Suprapubic skin (tissue), 4 donors: ENCODE measurements at regions not wholly inside any gene's neighbourhood (a gene's known extent, or its start where the extent isn't known, plus 50 kb on each side); places are given as distances from the start of the nearest gene placed in this dataset.

ENCODE experiments used
- CTCF ChIP-seq, 2 donors: fragments of 200-600 bp in 1 of 2; fragments of 450-650 bp in 1 of 2; sonication (generic) in 1 of 2; IDR thresholded peaks; one replicate each; pipeline ENCODE4 v1.5.1; 2016 to 2019; ENCODE audit warnings: antibody characterized with exemption in 2 of 2, mild to moderate bottlenecking in 1 of 2, moderate library complexity in 1 of 2
- EP300 ChIP-seq: sonication (generic); formaldehyde crosslinking; IDR thresholded peaks from one replicate; pipeline ENCODE4 v1.6.1; 2017; ENCODE audit warnings: antibody characterized with exemption
- POLR2A ChIP-seq, 2 donors: fragments of 450-650 bp; IDR thresholded peaks; one replicate each; pipeline ENCODE4 v1.6.1; 2017; ENCODE audit warnings: antibody characterized with exemption in 2 of 2, mild to moderate bottlenecking in 2 of 2, moderate library complexity in 2 of 2
- POLR2AphosphoS5 ChIP-seq, 3 donors: sonication (generic); formaldehyde crosslinking; IDR thresholded peaks; one replicate each; pipeline ENCODE4 v1.6.1; 2017; ENCODE audit warnings: antibody characterized with exemption in 3 of 3

- TF ChIP-seq CTCF (IDR thresholded peaks at IDR 0.05) (no peak), POLR2AphosphoS5 (IDR thresholded peaks at IDR 0.05) (no peak), POLR2A (IDR thresholded peaks at IDR 0.05) (no peak), EP300 (no peak)
Measured at GRCh38 chr20:48181261-48181935, 396.1 kb upstream of the SULF2 start.
